ENCODE measurements at regions not wholly inside any gene's neighbourhood (a gene's known extent, or its start where the extent isn't known, plus 50 kb on each side); places are given as distances from the start of the nearest gene placed in this dataset.
"Not testable (repeated sequence)": the region's sequence is repeated elsewhere in the genome, so short reads cannot be mapped to it uniquely, and the experiment has no call there.

DNA sequence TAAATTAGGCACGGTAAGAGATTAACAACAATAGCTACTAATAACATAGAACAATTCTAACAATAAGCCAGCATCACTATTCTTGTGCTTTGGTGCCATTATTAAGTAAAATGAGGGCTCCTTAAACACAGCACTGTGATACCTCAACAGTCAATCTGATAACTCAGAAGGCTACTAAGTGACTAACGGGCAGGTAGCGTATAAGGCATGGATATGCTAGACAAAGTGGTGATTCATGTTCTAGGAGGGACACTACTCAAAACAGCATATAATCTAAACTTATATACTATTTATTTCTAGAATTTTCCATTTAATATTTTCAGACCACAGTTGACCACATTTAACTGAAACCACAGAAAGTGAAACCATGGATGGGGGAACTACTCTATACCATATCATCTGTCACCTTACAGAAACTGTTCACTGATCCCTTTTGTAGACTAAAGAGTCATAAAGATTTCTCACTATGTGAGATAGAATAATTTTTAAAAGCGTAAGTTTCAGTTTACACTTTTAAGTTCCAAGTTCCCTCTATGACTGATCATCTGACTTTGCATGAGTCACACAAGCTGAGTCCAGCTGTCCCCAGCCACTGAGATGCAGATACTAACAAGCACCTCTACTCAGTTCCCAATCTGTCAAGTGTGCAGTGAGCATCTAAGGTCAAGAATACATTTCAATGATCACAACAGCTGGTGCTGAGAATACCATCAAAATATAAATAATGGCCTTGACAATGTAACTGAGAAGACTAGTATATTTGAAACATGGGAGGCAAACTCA, 256.2 kb downstream of the SPATA31A1 start:
- TF ChIP-seq, protein P1, sequence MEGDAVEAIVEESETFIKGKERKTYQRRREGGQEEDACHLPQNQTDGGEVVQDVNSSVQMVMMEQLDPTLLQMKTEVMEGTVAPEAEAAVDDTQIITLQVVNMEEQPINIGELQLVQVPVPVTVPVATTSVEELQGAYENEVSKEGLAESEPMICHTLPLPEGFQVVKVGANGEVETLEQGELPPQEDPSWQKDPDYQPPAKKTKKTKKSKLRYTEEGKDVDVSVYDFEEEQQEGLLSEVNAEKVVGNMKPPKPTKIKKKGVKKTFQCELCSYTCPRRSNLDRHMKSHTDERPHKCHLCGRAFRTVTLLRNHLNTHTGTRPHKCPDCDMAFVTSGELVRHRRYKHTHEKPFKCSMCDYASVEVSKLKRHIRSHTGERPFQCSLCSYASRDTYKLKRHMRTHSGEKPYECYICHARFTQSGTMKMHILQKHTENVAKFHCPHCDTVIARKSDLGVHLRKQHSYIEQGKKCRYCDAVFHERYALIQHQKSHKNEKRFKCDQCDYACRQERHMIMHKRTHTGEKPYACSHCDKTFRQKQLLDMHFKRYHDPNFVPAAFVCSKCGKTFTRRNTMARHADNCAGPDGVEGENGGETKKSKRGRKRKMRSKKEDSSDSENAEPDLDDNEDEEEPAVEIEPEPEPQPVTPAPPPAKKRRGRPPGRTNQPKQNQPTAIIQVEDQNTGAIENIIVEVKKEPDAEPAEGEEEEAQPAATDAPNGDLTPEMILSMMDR (IDR thresholded peaks at IDR 0.05) = not testable (repeated sequence)
- not testable (repeated sequence) for TF ChIP-seq EP300 (IDR thresholded peaks at IDR 0.05)

All from gastroesophageal sphincter (tissue), 3 donors.